Esophagus squamous epithelium (tissue), 5 donors: ENCODE measurements at regions not wholly inside any gene's neighbourhood (a gene's known extent, or its start where the extent isn't known, plus 50 kb on each side); places are given as distances from the start of the nearest gene placed in this dataset.

ENCODE experiments used
- DNase-seq: peaks from one replicate; lab custom pipeline; 2025; lab: John Stamatoyannopoulos, UW
- H3K27ac ChIP-seq, 4 donors: fragments of 200-600 bp; sonication (generic); one replicate each; pipeline ENCODE4 v1.5.1; 2016 to 2019; ENCODE audit warnings: mild to moderate bottlenecking in 1 of 4
- H3K27me3 ChIP-seq, 4 donors: fragments of 200-600 bp; sonication (generic); 1 replicate in 3 of 4; 2 replicates in 1 of 4; pipeline versions ENCODE4 v1.5.1 to v1.6.0; 2017 to 2021; ENCODE audit warnings: antibody characterized with exemption in 1 of 4
- H3K36me3 ChIP-seq, 3 donors: fragments of 200-600 bp; sonication (generic); one replicate each; pipeline ENCODE4 v1.5.1; 2016 to 2019
- H3K4me1 ChIP-seq, 3 donors: fragments of 200-600 bp; sonication (generic); one replicate each; pipeline ENCODE4 v1.5.1; 2017 to 2019
- H3K4me3 ChIP-seq, 4 donors: fragments of 200-600 bp; sonication (generic); 1 replicate in 3 of 4; 2 replicates in 1 of 4; pipeline ENCODE4 v1.5.1; 2016 to 2019; ENCODE audit warnings: mild to moderate bottlenecking in 2 of 4, moderate library complexity in 1 of 4
- H3K9me3 ChIP-seq, 3 donors: fragments of 200-600 bp; sonication (generic); one replicate each; pipeline ENCODE4 v1.5.1; 2016 to 2019
- POLR2A ChIP-seq, 4 donors: fragments of 450-650 bp; IDR thresholded peaks; one replicate each; pipeline ENCODE4 v1.6.1; 2017; ENCODE audit warnings: antibody characterized with exemption in 4 of 4, mild to moderate bottlenecking in 4 of 4, moderate library complexity in 3 of 4
- WGBS, 2 donors: methylation state at CpG; one replicate each; pipeline ENCODE4 v1.1.5; 2018; 5-methylcytosine and 5-hydroxymethylcytosine counted together
- intact Hi-C: fragments of 100-400 bp; cut with DNase I; formaldehyde crosslinking; loops from one replicate; pipeline ENCODE4 v1.15.0; 2022
- TF ChIP-seq, protein P1 (sequence below), 6 experiments: fragments of 450-650 bp in 4 of 6; fragments of 200-600 bp in 2 of 6; sonication (generic) in 2 of 6; IDR thresholded peaks; one replicate each; pipeline ENCODE4 v1.5.1; 2016 to 2019; ENCODE audit warnings: antibody characterized with exemption in 6 of 6, mild to moderate bottlenecking in 4 of 6, moderate library complexity in 4 of 6
- donor health status: DM: yes; HTN: yes; CAD: no.

DNA sequence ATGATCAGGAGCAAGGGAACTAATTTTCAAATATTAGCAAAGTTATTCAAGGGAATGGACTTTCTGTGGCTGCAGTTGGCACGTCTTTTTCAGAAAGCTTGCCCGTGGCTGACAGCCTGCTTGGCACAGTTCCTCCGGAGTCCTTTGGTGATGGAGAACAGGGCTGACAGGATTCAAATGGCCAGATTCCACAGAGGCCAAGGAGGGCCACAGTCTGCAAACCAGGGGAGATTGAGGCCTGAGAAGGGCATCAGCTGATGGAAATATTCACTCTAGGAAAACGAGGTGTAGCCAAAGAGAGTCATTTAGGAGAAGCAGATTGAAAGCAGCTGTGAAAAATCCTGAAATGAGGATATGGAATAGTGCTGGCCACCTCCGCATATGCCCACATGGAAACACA lies 178.3 kb downstream of the EMP1 start:
- H3K27ac ChIP-seq: no peak overlapping the region
- intact Hi-C loops: no loop called here

DNA sequence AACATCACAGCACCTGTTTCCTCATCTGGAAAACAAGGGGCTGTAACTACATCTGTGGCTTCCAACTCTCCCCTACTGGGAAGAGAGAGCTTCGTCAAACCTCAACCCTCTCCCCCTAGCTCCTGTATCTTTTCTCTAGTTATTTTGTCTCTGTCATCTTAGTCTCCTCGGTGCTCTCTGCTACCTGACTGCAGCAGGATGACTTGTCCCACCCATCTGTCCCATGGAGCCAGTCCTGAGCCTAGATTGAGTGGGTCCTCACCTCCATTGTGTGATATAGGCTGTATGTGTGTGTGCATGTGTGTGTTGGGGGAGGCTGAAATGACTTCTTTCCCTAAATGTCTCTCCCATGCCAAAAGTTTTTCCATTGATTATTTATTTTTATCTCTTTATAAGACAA lies 177.3 kb downstream of the EMP1 start:
- 71 to 72% methylated on average over 2 of the region's 2 CpGs for WGBS, 2 donors
- no peaks in the 10 kb centered on the region for H3K27me3 ChIP-seq
- H3K36me3 ChIP-seq: no peaks in the 10 kb centered on the region
- DNase-seq: no peak
- H3K4me3 ChIP-seq: no peak overlapping the region
- no peaks in the 10 kb centered on the region for H3K9me3 ChIP-seq
- peaks cover 0 to 19% (median 0%) of the 10 kb centered on the region in 3 donors for H3K4me1 ChIP-seq
- H3K27ac ChIP-seq: no peak overlapping the region
- intact Hi-C loops: no loop called here
- TF ChIP-seq POLR2A (IDR thresholded peaks at IDR 0.05): no peak
- TF ChIP-seq, protein P1, sequence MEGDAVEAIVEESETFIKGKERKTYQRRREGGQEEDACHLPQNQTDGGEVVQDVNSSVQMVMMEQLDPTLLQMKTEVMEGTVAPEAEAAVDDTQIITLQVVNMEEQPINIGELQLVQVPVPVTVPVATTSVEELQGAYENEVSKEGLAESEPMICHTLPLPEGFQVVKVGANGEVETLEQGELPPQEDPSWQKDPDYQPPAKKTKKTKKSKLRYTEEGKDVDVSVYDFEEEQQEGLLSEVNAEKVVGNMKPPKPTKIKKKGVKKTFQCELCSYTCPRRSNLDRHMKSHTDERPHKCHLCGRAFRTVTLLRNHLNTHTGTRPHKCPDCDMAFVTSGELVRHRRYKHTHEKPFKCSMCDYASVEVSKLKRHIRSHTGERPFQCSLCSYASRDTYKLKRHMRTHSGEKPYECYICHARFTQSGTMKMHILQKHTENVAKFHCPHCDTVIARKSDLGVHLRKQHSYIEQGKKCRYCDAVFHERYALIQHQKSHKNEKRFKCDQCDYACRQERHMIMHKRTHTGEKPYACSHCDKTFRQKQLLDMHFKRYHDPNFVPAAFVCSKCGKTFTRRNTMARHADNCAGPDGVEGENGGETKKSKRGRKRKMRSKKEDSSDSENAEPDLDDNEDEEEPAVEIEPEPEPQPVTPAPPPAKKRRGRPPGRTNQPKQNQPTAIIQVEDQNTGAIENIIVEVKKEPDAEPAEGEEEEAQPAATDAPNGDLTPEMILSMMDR (IDR thresholded peaks at IDR 0.05): no peak

More for the DNA sequence above, 178.3 kb downstream of the EMP1 start:
- 30 to 61% methylated on average over 3 to 5 of the region's 5 CpGs for WGBS, 2 donors
- Histone ChIP-seq H3K36me3 (no peaks in the 10 kb centered on the region), H3K9me3 (no peaks in the 10 kb centered on the region), H3K27me3 (no peaks in the 10 kb centered on the region), H3K4me3 (no peak overlapping the region), H3K4me1 (peaks cover 0 to 19% (median 0%) of the 10 kb centered on the region in 3 donors)
- TF ChIP-seq, protein P1 (IDR thresholded peaks at IDR 0.05): no peak
- no peak for TF ChIP-seq POLR2A (IDR thresholded peaks at IDR 0.05)
- no peak for DNase-seq

DNA sequence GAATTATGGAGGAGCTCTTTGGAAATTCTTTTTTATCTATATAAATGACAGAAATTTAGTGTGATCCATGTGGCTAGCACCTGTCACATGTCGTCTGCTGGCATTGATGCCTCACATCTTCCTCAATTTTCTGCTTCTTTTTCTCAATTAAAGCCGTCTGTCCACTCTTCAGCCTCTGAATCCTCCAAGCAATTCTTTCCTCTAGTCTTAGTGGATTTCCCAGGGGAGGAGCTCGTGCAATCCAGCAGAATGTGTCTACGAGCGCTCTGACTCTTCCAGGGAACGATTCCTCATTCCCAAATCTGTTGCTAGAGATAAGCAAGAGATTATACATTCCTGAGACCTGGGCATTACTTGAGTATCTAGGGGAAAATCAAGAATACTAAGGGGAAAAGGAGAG lies 176.6 kb downstream of the EMP1 start:
- 48 to 63% methylated on average over 5 to 6 of the region's 6 CpGs for WGBS, 2 donors
- no peaks in the 10 kb centered on the region for H3K27me3 ChIP-seq
- H3K4me1 ChIP-seq: peaks cover 0 to 19% (median 0%) of the 10 kb centered on the region in 3 donors
- no peak overlapping the region for H3K27ac ChIP-seq
- no peak for TF ChIP-seq POLR2A (IDR thresholded peaks at IDR 0.05)
- TF ChIP-seq, protein P1 (IDR thresholded peaks at IDR 0.05): no peak
- H3K9me3 ChIP-seq: no peaks in the 10 kb centered on the region
- intact Hi-C loops: no loop called here
- DNase-seq: no peak
- H3K36me3 ChIP-seq: no peaks in the 10 kb centered on the region
- H3K4me3 ChIP-seq: no peak overlapping the region

DNA sequence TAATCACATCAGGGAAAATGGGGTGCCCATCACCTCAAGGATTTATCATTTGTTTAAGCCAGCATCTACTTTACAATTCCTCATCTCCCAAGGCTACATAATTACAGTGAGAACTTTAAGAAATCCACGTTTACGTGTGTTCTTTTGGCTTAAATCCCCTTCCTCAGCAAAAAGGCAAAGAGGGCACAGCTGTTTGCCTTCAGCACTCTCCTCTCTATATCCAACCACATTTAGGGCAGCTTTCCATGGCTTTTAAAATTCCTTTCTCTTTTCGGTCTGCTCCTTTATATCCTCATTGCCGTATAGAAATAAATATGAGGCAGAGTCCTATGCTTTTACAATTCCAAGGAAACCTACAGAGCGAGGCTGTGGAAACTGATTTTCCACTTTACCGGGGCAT lies 175.9 kb downstream of the EMP1 start:
- Histone ChIP-seq H3K4me1 (peaks cover 0 to 19% (median 0%) of the 10 kb centered on the region in 3 donors), H3K4me3 (no peak overlapping the region), H3K27ac (no peak overlapping the region), H3K36me3 (no peaks in the 10 kb centered on the region), H3K9me3 (no peaks in the 10 kb centered on the region), H3K27me3 (no peaks in the 10 kb centered on the region)
- no peak for DNase-seq
- intact Hi-C loops: no loop called here
- 88 to 91% methylated on average over 6 of the region's 6 CpGs for WGBS, 2 donors
- TF ChIP-seq, protein P1 (IDR thresholded peaks at IDR 0.05): no peak
- TF ChIP-seq POLR2A (IDR thresholded peaks at IDR 0.05): no peak

DNA sequence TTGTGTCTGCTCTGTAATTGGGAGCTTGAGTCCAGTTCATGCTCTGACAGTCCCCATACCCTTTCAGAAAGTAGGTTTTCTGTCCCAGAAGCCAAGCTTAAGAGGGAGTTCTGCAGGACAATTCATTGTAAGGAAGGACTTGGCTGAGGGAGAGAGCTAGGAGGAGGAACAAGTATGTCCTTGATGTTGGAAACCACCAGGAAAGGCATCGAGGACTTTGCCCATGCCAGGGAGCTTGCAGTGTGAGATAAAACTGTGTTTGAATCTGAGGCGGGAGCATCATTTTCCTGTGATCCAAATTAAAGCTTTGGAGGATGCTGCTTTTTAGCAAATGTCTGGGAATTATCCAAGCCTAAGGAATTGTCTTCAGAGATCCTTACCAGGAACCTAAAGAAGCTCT lies 175.3 kb downstream of the EMP1 start:
- no peaks in the 10 kb centered on the region for H3K9me3 ChIP-seq
- no peak for DNase-seq
- no peak overlapping the region for H3K4me3 ChIP-seq
- intact Hi-C loops: no loop called here
- H3K36me3 ChIP-seq: no peaks in the 10 kb centered on the region
- no peak overlapping the region for H3K27ac ChIP-seq
- peaks cover 0 to 19% (median 0%) of the 10 kb centered on the region in 3 donors for H3K4me1 ChIP-seq
- TF ChIP-seq, protein P1 (IDR thresholded peaks at IDR 0.05): no peak
- no peak for TF ChIP-seq POLR2A (IDR thresholded peaks at IDR 0.05)
- 67 to 77% methylated on average over 2 of the region's 2 CpGs for WGBS, 2 donors
- H3K27me3 ChIP-seq: no peaks in the 10 kb centered on the region
